K562 (cell line): ENCODE measurements at regions not wholly inside any gene's neighbourhood (a gene's known extent, or its start where the extent isn't known, plus 50 kb on each side); places are given as distances from the start of the nearest gene placed in this dataset.

Experiments
- ATF1 ChIP-seq, 2 experiments: fragments of 450-650 bp in 1 of 2; IDR thresholded peaks; 2 replicates each; pipeline ENCODE4 v1.6.1; 2016; ENCODE audit warnings: missing compliant biosample characterization in 1 of 2, missing genetic modification characterization in 1 of 2
- CBFA2T2 ChIP-seq: fragments of 450-650 bp; conservative IDR thresholded peaks from 2 replicates; pipeline ENCODE4 v1.6.1; 2017; ENCODE audit warnings: mild to moderate bottlenecking
- EHMT2 ChIP-seq: fragments of 450-650 bp; IDR thresholded peaks from 2 replicates; pipeline ENCODE4 v1.6.1; 2018; ENCODE audit warnings: antibody characterized with exemption
- ERF ChIP-seq: fragments of 450-650 bp; formaldehyde crosslinking; IDR thresholded peaks from 2 replicates; pipeline ENCODE4 v1.4.0; 2020; ENCODE audit warnings: mild to moderate bottlenecking, mixed read lengths
- GATAD2B ChIP-seq: fragments of 450-650 bp; IDR thresholded peaks from 2 replicates; pipeline ENCODE4 v1.6.1; 2017; ENCODE audit warnings: mild to moderate bottlenecking, borderline replicate concordance
- HNRNPL ChIP-seq: fragments of 200-400 bp; formaldehyde crosslinking; IDR thresholded peaks from 2 replicates; pipeline ENCODE4 v1.6.1; 2017; ENCODE audit warnings: low read depth, mild to moderate bottlenecking, low read length
- KAT2B ChIP-seq: IDR thresholded peaks from one replicate; pipeline ENCODE4 v1.6.1; 2012; ENCODE audit warnings: low read depth, mild to moderate bottlenecking, control low read depth, inconsistent platforms, low read length, moderate library complexity
- MAFK ChIP-seq: IDR thresholded peaks from 2 replicates; pipeline ENCODE4 v1.6.1; 2011; ENCODE audit warnings: low read length, improper control_type of control experiment
- NEUROD1 ChIP-seq: fragments of 150-350 bp; IDR thresholded peaks from 2 replicates; pipeline ENCODE4 v1.6.1; 2014; ENCODE audit warnings: borderline replicate concordance, low read length, low read depth; ENCODE audit not compliant: partially characterized antibody
- NR3C1 ChIP-seq: sonication (generic); formaldehyde crosslinking; IDR thresholded peaks from 2 replicates; pipeline ENCODE4 v1.8.1; 2022; ENCODE audit warnings: missing genetic modification reagents
- NRF1 ChIP-seq, 2 experiments: fragments of 450-650 bp; IDR thresholded peaks in 1 of 2; conservative IDR thresholded peaks in 1 of 2; 2 replicates each; pipeline ENCODE4 v1.6.1; 2014; ENCODE audit warnings: mild to moderate bottlenecking in 2 of 2
- PML ChIP-seq: IDR thresholded peaks from 2 replicates; pipeline ENCODE4 v1.6.1; 2012; ENCODE audit warnings: low read length, inconsistent platforms
- RBBP5 ChIP-seq: fragments of 200-600 bp; sonication (generic); IDR thresholded peaks from 2 replicates; pipeline ENCODE4 v1.6.1; 2012; ENCODE audit warnings: borderline replicate concordance, mild to moderate bottlenecking, low read length, control low read depth, inconsistent platforms; ENCODE audit not compliant: insufficient read depth, poor library complexity, severe bottlenecking
- RBM22 ChIP-seq: fragments of 200-400 bp; formaldehyde crosslinking; IDR thresholded peaks from 2 replicates; pipeline ENCODE4 v1.6.1; 2018; ENCODE audit warnings: low read length, low read depth; ENCODE audit not compliant: poor library complexity, severe bottlenecking
- RFX1 ChIP-seq: fragments of 450-650 bp; IDR thresholded peaks from 2 replicates; pipeline ENCODE4 v1.6.1; 2016; ENCODE audit warnings: mild to moderate bottlenecking, moderate library complexity
- SRSF7 ChIP-seq: fragments of 200-400 bp; formaldehyde crosslinking; optimal IDR thresholded peaks from 2 replicates; pipeline ENCODE3; 2017; ENCODE audit warnings: mild to moderate bottlenecking, low read depth, low read length
- TAF7 ChIP-seq: fragments of 450-650 bp; IDR thresholded peaks from 2 replicates; pipeline ENCODE4 v1.6.1; 2016; ENCODE audit warnings: missing genetic modification characterization, missing compliant biosample characterization
- TCF3 ChIP-seq: sonication (generic); formaldehyde crosslinking; IDR thresholded peaks from 2 replicates; pipeline ENCODE4 v1.4.0; 2020; ENCODE audit warnings: mild to moderate bottlenecking, missing genetic modification reagents
- TCF7 ChIP-seq: sonication (generic); IDR thresholded peaks from 2 replicates; pipeline ENCODE4 v1.6.1; 2016; ENCODE audit warnings: antibody characterized with exemption, borderline replicate concordance
- TEAD4 ChIP-seq, 2 experiments: sonication (generic) in 1 of 2; formaldehyde crosslinking in 1 of 2; IDR thresholded peaks; 2 replicates each; pipeline versions ENCODE4 v1.6.1 to v1.8.0; 2012 to 2022; ENCODE audit warnings: borderline replicate concordance in 1 of 2, inconsistent platforms in 1 of 2, low read length in 1 of 2, mild to moderate bottlenecking in 1 of 2, missing genetic modification reagents in 1 of 2
- ZBED1 ChIP-seq: IDR thresholded peaks from 2 replicates; pipeline ENCODE4 v1.6.1; 2014
- ZNF124 ChIP-seq: sonication (generic); formaldehyde crosslinking; IDR thresholded peaks from 2 replicates; pipeline ENCODE4 v1.8.1; 2022; ENCODE audit warnings: missing genetic modification reagents
- ZNF140 ChIP-seq: fragments of 250-450 bp; sonication (Bioruptor Pico); IDR thresholded peaks from 2 replicates; pipeline ENCODE4 v1.8.0; 2021; ENCODE audit warnings: moderate library complexity, mild to moderate bottlenecking, inconsistent platforms
- ZNF23 ChIP-seq: fragments of 250-450 bp; sonication (Bioruptor Pico); IDR thresholded peaks from 2 replicates; pipeline ENCODE4 v1.4.0; 2020; ENCODE audit warnings: mild to moderate bottlenecking
- ZNF431 ChIP-seq: sonication (generic); formaldehyde crosslinking; IDR thresholded peaks from 2 replicates; pipeline ENCODE4 v1.8.0; 2022; ENCODE audit warnings: mild to moderate bottlenecking, missing genetic modification reagents
- ZNF584 ChIP-seq: fragments of 200-800 bp; sonication (Bioruptor generic); IDR thresholded peaks from 2 replicates; pipeline ENCODE4 v1.6.1; 2016; ENCODE audit warnings: low read depth, mild to moderate bottlenecking, missing genetic modification characterization, missing compliant biosample characterization
- ZNF695 ChIP-seq: fragments of 450-650 bp; formaldehyde crosslinking; IDR thresholded peaks from 2 replicates; pipeline ENCODE4 v1.4.0; 2020; ENCODE audit warnings: mild to moderate bottlenecking, moderate library complexity
- TF ChIP-seq, protein P1 (sequence below): fragments of 250-450 bp; sonication (Bioruptor Pico); IDR thresholded peaks from 2 replicates; pipeline ENCODE4 v1.8.0; 2022; ENCODE audit warnings: moderate library complexity, mild to moderate bottlenecking, inconsistent platforms
- TF ChIP-seq, protein P2 (sequence below): fragments of 450-650 bp; IDR thresholded peaks from 2 replicates; pipeline ENCODE4 v1.6.1; 2014; ENCODE audit warnings: low read depth, mild to moderate bottlenecking, moderate library complexity, borderline replicate concordance

DNA sequence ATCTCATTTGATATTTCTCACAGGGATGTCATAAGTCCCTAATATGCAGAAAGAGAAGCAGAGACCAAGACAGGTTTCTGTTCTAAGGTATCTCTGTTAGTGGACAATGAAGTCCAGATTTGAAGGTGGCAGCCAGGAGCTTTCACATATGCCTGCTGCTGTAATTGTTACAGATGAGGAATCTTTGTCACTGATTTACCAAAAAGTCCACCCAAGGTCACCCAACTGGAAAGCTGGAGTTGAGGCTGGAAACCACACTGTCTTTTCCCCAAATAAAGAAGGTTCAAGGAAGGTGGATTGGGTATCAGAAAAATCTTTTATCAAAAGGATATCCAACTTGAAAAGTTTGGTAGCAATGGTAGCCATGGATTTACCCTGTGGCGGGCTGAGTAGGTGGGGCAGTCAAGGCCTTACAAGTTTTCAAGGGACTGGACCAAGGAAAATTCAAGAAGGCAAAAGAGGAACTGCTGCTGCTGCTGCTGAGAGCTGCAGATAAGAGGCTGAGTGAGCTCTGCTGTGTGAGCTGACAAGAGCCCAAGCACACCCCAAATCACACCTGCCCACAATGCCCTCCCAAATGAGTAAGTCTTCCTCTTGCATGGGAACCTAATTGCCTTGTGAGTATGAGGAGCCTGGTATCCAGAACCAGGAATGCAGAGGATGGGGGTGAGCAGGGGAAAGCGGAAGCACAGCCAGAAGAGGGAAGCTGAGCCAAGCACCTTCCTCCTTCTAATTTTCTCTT lies 241.2 kb downstream of the ANAPC1 start (continued):
- TF ChIP-seq ZNF584 (CRISPR knock-in tag) (peak; percentile 64; the same call in 1 of the 2 replicates), TEAD4 (IDR thresholded peaks at IDR 0.05; ENCODE audit: low read length) (peak; percentile 96), TEAD4 (CRISPR knock-in tag; IDR thresholded peaks at IDR 0.05; ENCODE audit: borderline replicate concordance) (no peak), GATAD2B (no peak), ZNF140 (CRISPR knock-in tag) (no peak), ATF1 (CRISPR knock-in tag; IDR thresholded peaks at IDR 0.05) (no peak), ATF1 (tag; IDR thresholded peaks at IDR 0.05) (peak; percentile 12; the same call in 1 of the 2 replicates), SRSF7 (no peak), NR3C1 (no peak), RFX1 (no peak), ERF (no peak), TCF7 (0 out of 2 replicates have a peak, but pooled peaks have one; percentile 35), RBBP5 (no peak), TCF3 (CRISPR knock-in tag) (peak; percentile 96), ZBED1 (0 out of 2 replicates have a peak, but pooled peaks have one; percentile 61), HNRNPL (no peak), KAT2B (no peak), RBM22 (no peak), ZNF431 (CRISPR knock-in tag) (no peak), PML (peak; percentile 83), ZNF124 (CRISPR knock-in tag) (no peak), ZNF695 (CRISPR knock-in tag) (no peak), NRF1 (conservative IDR thresholded peaks at IDR 0.05 in 1 of 2, IDR thresholded peaks at IDR 0.05 in 1 of 2) (peak; percentile 20 to 24; a peak in 1 of 4 replicates), EHMT2 (0 out of 2 replicates have a peak, but pooled peaks have one; percentile 37), TAF7 (tag) (no peak), MAFK (no peak), ZNF23 (no peak), CBFA2T2 (peak; percentile 90), NEUROD1 (no peak)
- TF ChIP-seq, protein P1, sequence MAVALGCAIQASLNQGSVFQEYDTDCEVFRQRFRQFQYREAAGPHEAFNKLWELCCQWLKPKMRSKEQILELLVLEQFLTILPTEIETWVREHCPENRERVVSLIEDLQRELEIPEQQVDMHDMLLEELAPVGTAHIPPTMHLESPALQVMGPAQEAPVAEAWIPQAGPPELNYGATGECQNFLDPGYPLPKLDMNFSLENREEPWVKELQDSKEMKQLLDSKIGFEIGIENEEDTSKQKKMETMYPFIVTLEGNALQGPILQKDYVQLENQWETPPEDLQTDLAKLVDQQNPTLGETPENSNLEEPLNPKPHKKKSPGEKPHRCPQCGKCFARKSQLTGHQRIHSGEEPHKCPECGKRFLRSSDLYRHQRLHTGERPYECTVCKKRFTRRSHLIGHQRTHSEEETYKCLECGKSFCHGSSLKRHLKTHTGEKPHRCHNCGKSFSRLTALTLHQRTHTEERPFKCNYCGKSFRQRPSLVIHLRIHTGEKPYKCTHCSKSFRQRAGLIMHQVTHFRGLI (CRISPR knock-in tag) = no peak
- TF ChIP-seq, protein P2, sequence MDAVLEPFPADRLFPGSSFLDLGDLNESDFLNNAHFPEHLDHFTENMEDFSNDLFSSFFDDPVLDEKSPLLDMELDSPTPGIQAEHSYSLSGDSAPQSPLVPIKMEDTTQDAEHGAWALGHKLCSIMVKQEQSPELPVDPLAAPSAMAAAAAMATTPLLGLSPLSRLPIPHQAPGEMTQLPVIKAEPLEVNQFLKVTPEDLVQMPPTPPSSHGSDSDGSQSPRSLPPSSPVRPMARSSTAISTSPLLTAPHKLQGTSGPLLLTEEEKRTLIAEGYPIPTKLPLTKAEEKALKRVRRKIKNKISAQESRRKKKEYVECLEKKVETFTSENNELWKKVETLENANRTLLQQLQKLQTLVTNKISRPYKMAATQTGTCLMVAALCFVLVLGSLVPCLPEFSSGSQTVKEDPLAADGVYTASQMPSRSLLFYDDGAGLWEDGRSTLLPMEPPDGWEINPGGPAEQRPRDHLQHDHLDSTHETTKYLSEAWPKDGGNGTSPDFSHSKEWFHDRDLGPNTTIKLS = no peak
